Neural progenitor cell (in vitro differentiated cells): ENCODE measurements at regions not wholly inside any gene's neighbourhood (a gene's known extent, or its start where the extent isn't known, plus 50 kb on each side); places are given as distances from the start of the nearest gene placed in this dataset.

Experiments used
- DNase-seq: peaks from one replicate; pipeline ENCODE4 v3.0.0-alpha.2; 2016; ENCODE audit warnings: low spot score
- H2AFZ ChIP-seq: fragments of 200-600 bp; sonication (generic); replicated peaks from 2 replicates; pipeline ENCODE4 v1.6.1; 2016; ENCODE audit warnings: antibody characterized with exemption
- H3F3A ChIP-seq: fragments of 200-600 bp; sonication (generic); 2 replicates; pipeline ENCODE4 v1.6.1; 2016; ENCODE audit warnings: antibody characterized with exemption, low read depth
- H3K27ac ChIP-seq: fragments of 200-600 bp; sonication (generic); 2 replicates; pipeline ENCODE4 v1.5.1; 2016; ENCODE audit warnings: mild to moderate bottlenecking
- H3K27me3 ChIP-seq: fragments of 200-600 bp; sonication (generic); 2 replicates; pipeline ENCODE4 v1.6.1; 2016; ENCODE audit warnings: mild to moderate bottlenecking, moderate library complexity
- H3K36me3 ChIP-seq: fragments of 200-600 bp; sonication (generic); 2 replicates; pipeline ENCODE4 v1.5.1; 2016
- H3K4me1 ChIP-seq: fragments of 200-600 bp; sonication (generic); 2 replicates; pipeline ENCODE4 v1.6.1; 2016; ENCODE audit warnings: mixed run types
- H3K4me2 ChIP-seq: fragments of 200-600 bp; sonication (generic); 2 replicates; pipeline ENCODE4 v1.6.1; 2016
- H3K4me3 ChIP-seq: fragments of 200-600 bp; sonication (generic); 2 replicates; pipeline ENCODE4 v1.5.1; 2016
- H3K79me2 ChIP-seq: fragments of 200-600 bp; sonication (generic); 2 replicates; pipeline ENCODE4 v1.6.1; 2016; ENCODE audit warnings: low read depth
- H3K9ac ChIP-seq: fragments of 200-600 bp; sonication (generic); 2 replicates; pipeline ENCODE4 v1.6.1; 2016
- H3K9me3 ChIP-seq: fragments of 200-600 bp; sonication (generic); 2 replicates; pipeline ENCODE4 v1.5.1; 2016; ENCODE audit warnings: low read depth
- H4K20me1 ChIP-seq: fragments of 200-600 bp; sonication (generic); 2 replicates; pipeline ENCODE4 v1.6.1; 2016; ENCODE audit warnings: low read depth
- H3K27ac Mint-ChIP-seq: 3 replicates; pipeline ENCODE4 v1.8.0; 2021; ENCODE audit warnings: mixed read lengths
- H3K27me3 Mint-ChIP-seq: 2 replicates; pipeline ENCODE4 v1.8.0; 2022; ENCODE audit warnings: low read depth, mild to moderate bottlenecking, inconsistent platforms, moderate library complexity, mixed read lengths; ENCODE audit not compliant: insufficient read depth
- H3K36me3 Mint-ChIP-seq: 3 replicates; pipeline ENCODE4 v1.8.0; 2021; ENCODE audit warnings: mixed read lengths
- H3K4me1 Mint-ChIP-seq: 3 replicates; pipeline ENCODE4 v1.8.0; 2021; ENCODE audit warnings: mixed read lengths
- H3K4me3 Mint-ChIP-seq: 3 replicates; pipeline ENCODE4 v1.8.0; 2021; ENCODE audit warnings: mild to moderate bottlenecking, moderate library complexity, mixed read lengths
- H3K9me3 Mint-ChIP-seq: 3 replicates; pipeline ENCODE4 v1.8.0; 2020; ENCODE audit warnings: mixed read lengths
- CTCF ChIP-seq: fragments of 200-600 bp; sonication (generic); IDR thresholded peaks from 2 replicates; pipeline ENCODE4 v1.5.1; 2017; ENCODE audit warnings: antibody characterized with exemption, mild to moderate bottlenecking
- EZH2 ChIP-seq: fragments of 200-600 bp; sonication (generic); IDR thresholded peaks from 2 replicates; pipeline ENCODE4 v1.6.1; 2017; ENCODE audit warnings: antibody characterized with exemption, mild to moderate bottlenecking, moderate library complexity
- EZH2phosphoT487 ChIP-seq: fragments of 200-600 bp; sonication (generic); IDR thresholded peaks from 2 replicates; pipeline ENCODE4 v1.6.1; 2017; ENCODE audit warnings: antibody characterized with exemption

- H2AFZ ChIP-seq, result no peak overlapping the region
- H3K4me2 ChIP-seq, result no peak overlapping the region
- Mint-ChIP-seq H3K27ac (no peak overlapping the region), H3K4me3 (no peak overlapping the region), H3K9me3 (no peaks in the 10 kb centered on the region), H3K4me1 (peaks cover 3% of the 10 kb centered on the region), H3K27me3 (no peaks in the 10 kb centered on the region), H3K36me3 (no peaks in the 10 kb centered on the region)
- no peaks in the 10 kb centered on the region for H3F3A ChIP-seq
- H4K20me1 ChIP-seq, result no peaks in the 10 kb centered on the region
- H3K9ac ChIP-seq, result no peak overlapping the region
- no peaks in the 10 kb centered on the region for H3K36me3 ChIP-seq
- H3K4me1 ChIP-seq, result no peaks in the 10 kb centered on the region
- no peaks in the 10 kb centered on the region for H3K9me3 ChIP-seq
- TF ChIP-seq EZH2phosphoT487, result no peak
- TF ChIP-seq CTCF, result no peak
- TF ChIP-seq EZH2, result no peak
- no peak for DNase-seq
- no peak overlapping the region for H3K4me3 ChIP-seq
- no peak overlapping the region for H3K27ac ChIP-seq
- H3K79me2 ChIP-seq, result no peaks in the 10 kb centered on the region
- H3K27me3 ChIP-seq, result no peaks in the 10 kb centered on the region
Observed at GRCh38 chr4:45316257-45316656, 589.9 kb upstream of the GNPDA2 start.

GRCh38 chr4:45302828-45303227 is 576.5 kb upstream of the GNPDA2 start:
- Mint-ChIP-seq H3K27me3 (peaks cover 2% of the 10 kb centered on the region), H3K9me3 (no peaks in the 10 kb centered on the region), H3K36me3 (no peaks in the 10 kb centered on the region), H3K4me1 (no peaks in the 10 kb centered on the region), H3K27ac (no peak overlapping the region), H3K4me3 (no peak overlapping the region)
- no peak overlapping the region for H3K27ac ChIP-seq
- no peak for DNase-seq
- H3K9ac ChIP-seq, result no peak overlapping the region
- H3K4me3 ChIP-seq, result no peak overlapping the region
- H4K20me1 ChIP-seq, result no peaks in the 10 kb centered on the region
- H3K4me2 ChIP-seq, result no peak overlapping the region
- no peak for TF ChIP-seq CTCF
- no peak for TF ChIP-seq EZH2phosphoT487
- TF ChIP-seq EZH2, result no peak
- no peaks in the 10 kb centered on the region for H3K36me3 ChIP-seq
- H3K4me1 ChIP-seq, result no peaks in the 10 kb centered on the region
- no peak overlapping the region for H2AFZ ChIP-seq
- no peaks in the 10 kb centered on the region for H3K79me2 ChIP-seq
- no peaks in the 10 kb centered on the region for H3K9me3 ChIP-seq
- H3F3A ChIP-seq, result no peaks in the 10 kb centered on the region
- H3K27me3 ChIP-seq, result no peaks in the 10 kb centered on the region

GRCh38 chr4:45294464-45294863 is 568.1 kb upstream of the GNPDA2 start:
- Mint-ChIP-seq H3K36me3 (no peaks in the 10 kb centered on the region), H3K9me3 (peaks cover 3% of the 10 kb centered on the region), H3K4me3 (no peak overlapping the region)

More at GRCh38 chr4:45294464-45294863, 568.1 kb upstream of the GNPDA2 start:
- H3K4me1 ChIP-seq, result peaks cover 7% of the 10 kb centered on the region
- no peak overlapping the region for H3K4me2 ChIP-seq
- no peaks in the 10 kb centered on the region for H3F3A ChIP-seq
- H3K79me2 ChIP-seq, result no peaks in the 10 kb centered on the region
- H4K20me1 ChIP-seq, result no peaks in the 10 kb centered on the region
- Mint-ChIP-seq H3K4me1 (no peaks in the 10 kb centered on the region), H3K27ac (no peak overlapping the region), H3K27me3 (no peaks in the 10 kb centered on the region)
- H3K4me3 ChIP-seq, result no peak overlapping the region
- no peak overlapping the region for H3K27ac ChIP-seq
- no peak overlapping the region for H2AFZ ChIP-seq
- H3K9ac ChIP-seq, result no peak overlapping the region
- H3K36me3 ChIP-seq, result no peaks in the 10 kb centered on the region
- TF ChIP-seq EZH2, result no peak
- no peak for TF ChIP-seq EZH2phosphoT487
- no peak for TF ChIP-seq CTCF
- no peaks in the 10 kb centered on the region for H3K9me3 ChIP-seq
- DNase-seq, result no peak
- no peaks in the 10 kb centered on the region for H3K27me3 ChIP-seq
